CD14-positive monocyte (primary cell): ENCODE measurements at regions not wholly inside any gene's neighbourhood (a gene's known extent, or its start where the extent isn't known, plus 50 kb on each side); places are given as distances from the start of the nearest gene placed in this dataset.

Experiments used
- DNase-seq, 3 donors: peaks; one replicate each; pipeline ENCODE4 v3.0.0-alpha.2; 2011 to 2022
- H2AFZ ChIP-seq: 2 replicates; pipeline ENCODE4 v1.6.0; 2012; ENCODE audit warnings: mild to moderate bottlenecking, low read depth, low read length, inconsistent platforms; ENCODE audit not compliant: insufficient read depth, poor library complexity, severe bottlenecking
- H3K27ac ChIP-seq, 2 donors: 1 replicate in 1 of 2; 2 replicates in 1 of 2; pipeline ENCODE4 v1.5.1; 2012 to 2013; ENCODE audit warnings: low read length in 2 of 2, control low read depth in 1 of 2, inconsistent platforms in 1 of 2, low read depth in 1 of 2, mild to moderate bottlenecking in 1 of 2
- H3K27me3 ChIP-seq, 2 donors: one replicate each; pipeline versions ENCODE4 v1.6.0 to v1.6.1; 2011 to 2013; ENCODE audit warnings: low read length in 2 of 2; ENCODE audit not compliant: control insufficient read depth in 2 of 2, insufficient read depth in 2 of 2
- H3K36me3 ChIP-seq, 2 donors: replicated peaks in 1 of 2; 1 replicate in 1 of 2; 2 replicates in 1 of 2; pipeline versions ENCODE4 v1.5.1 to v1.6.1; 2012 to 2013; ENCODE audit warnings: low read length in 2 of 2, control low read depth in 1 of 2, inconsistent platforms in 1 of 2, mild to moderate bottlenecking in 1 of 2; ENCODE audit not compliant: insufficient read depth in 2 of 2, control insufficient read depth in 1 of 2
- H3K4me1 ChIP-seq, 2 donors: 1 replicate in 1 of 2; 2 replicates in 1 of 2; pipeline versions ENCODE4 v1.5.1 to v1.6.1; 2012 to 2013; ENCODE audit warnings: low read length in 2 of 2, control low read depth in 1 of 2, inconsistent platforms in 1 of 2, mild to moderate bottlenecking in 1 of 2, moderate library complexity in 1 of 2; ENCODE audit not compliant: insufficient read depth in 2 of 2, control insufficient read depth in 1 of 2
- H3K4me2 ChIP-seq: replicated peaks from 2 replicates; pipeline ENCODE3; 2012; ENCODE audit warnings: low read length, moderate library complexity, mild to moderate bottlenecking; ENCODE audit not compliant: poor library complexity, severe bottlenecking; ENCODE audit errors: extremely low read depth
- H3K4me3 ChIP-seq, 3 experiments: fragments of 200-600 bp in 1 of 3; sonication (generic) in 1 of 3; replicated peaks in 1 of 3; 1 replicate in 2 of 3; 2 replicates in 1 of 3; pipeline ENCODE4 v1.5.1; 2011 to 2013; ENCODE audit warnings: low read length in 3 of 3, mild to moderate bottlenecking in 3 of 3, control low read depth in 2 of 3, low read depth in 2 of 3, inconsistent platforms in 1 of 3, moderate library complexity in 1 of 3
- H3K79me2 ChIP-seq: 2 replicates; pipeline ENCODE4 v1.6.0; 2012; ENCODE audit warnings: mild to moderate bottlenecking, control low read depth, inconsistent platforms, low read length, moderate library complexity; ENCODE audit not compliant: insufficient read depth
- H3K9ac ChIP-seq: 2 replicates; pipeline ENCODE4 v1.6.0; 2017; ENCODE audit warnings: low read length, mild to moderate bottlenecking; ENCODE audit not compliant: insufficient read depth, poor library complexity, severe bottlenecking
- H3K9me3 ChIP-seq, 2 donors: replicated peaks in 1 of 2; 1 replicate in 1 of 2; 2 replicates in 1 of 2; pipeline versions ENCODE4 v1.5.1 to v1.6.1; 2012 to 2013; ENCODE audit warnings: low read length in 2 of 2, control low read depth in 1 of 2; ENCODE audit not compliant: control insufficient read depth in 1 of 2, insufficient read depth in 1 of 2
- H4K20me1 ChIP-seq: 2 replicates; pipeline ENCODE4 v1.6.0; 2012; ENCODE audit warnings: mild to moderate bottlenecking, low read length, control low read depth, moderate library complexity; ENCODE audit not compliant: insufficient read depth
- H3K27ac Mint-ChIP-seq, 7 donors: one replicate each; pipeline ENCODE4 v1.8.0; 2020; ENCODE audit warnings: mild to moderate bottlenecking in 7 of 7, mixed read lengths in 7 of 7, moderate library complexity in 6 of 7, inconsistent platforms in 2 of 7
- H3K27me3 Mint-ChIP-seq, 3 donors: one replicate each; pipeline ENCODE4 v1.8.0; 2021 to 2022; ENCODE audit warnings: low read depth in 3 of 3, mild to moderate bottlenecking in 3 of 3, mixed read lengths in 3 of 3, moderate library complexity in 3 of 3, inconsistent platforms in 1 of 3
- H3K36me3 Mint-ChIP-seq, 2 donors: one replicate each; pipeline ENCODE4 v1.8.0; 2020; ENCODE audit warnings: mixed read lengths in 2 of 2, inconsistent platforms in 1 of 2, mild to moderate bottlenecking in 1 of 2
- H3K4me1 Mint-ChIP-seq: one replicate; pipeline ENCODE4 v1.8.0; 2020; ENCODE audit warnings: mild to moderate bottlenecking, mixed read lengths
- H3K4me3 Mint-ChIP-seq, 2 donors: one replicate each; pipeline ENCODE4 v1.8.0; 2020; ENCODE audit warnings: mild to moderate bottlenecking in 2 of 2, mixed read lengths in 2 of 2, moderate library complexity in 1 of 2
- H3K9me3 Mint-ChIP-seq, 7 donors: one replicate each; pipeline ENCODE4 v1.8.0; 2020 to 2022; ENCODE audit warnings: mixed read lengths in 7 of 7, mild to moderate bottlenecking in 6 of 7, moderate library complexity in 6 of 7, inconsistent platforms in 2 of 7
- WGBS: methylation state at CpG from one replicate; pipeline ENCODE4 v1.1.5; 2013; ENCODE audit warnings: missing lambda C conversion rate; ENCODE audit not compliant: insufficient coverage; 5-methylcytosine and 5-hydroxymethylcytosine counted together
- intact Hi-C, 2 donors: fragments of 100-400 bp; cut with micrococcal nuclease; formaldehyde crosslinking; loops; one replicate each; pipeline versions ENCODE4 v1.15.0 to v1.15.1; 2023
- TF ChIP-seq, protein P1 (sequence below): fragments of 200-600 bp; IDR thresholded peaks from one replicate; pipeline ENCODE4 v1.8.0; 2022; ENCODE audit warnings: antibody characterized with exemption, mild to moderate bottlenecking

- peaks cover 0 to 13% (median 5%) of the 10 kb centered on the region in 3 donors for H3K27me3 Mint-ChIP-seq
- no peak overlapping the region for H3K27ac ChIP-seq
Observed at GRCh38 chr16:47887496-47887895, 268.3 kb downstream of the ABCC12 start.

DNA sequence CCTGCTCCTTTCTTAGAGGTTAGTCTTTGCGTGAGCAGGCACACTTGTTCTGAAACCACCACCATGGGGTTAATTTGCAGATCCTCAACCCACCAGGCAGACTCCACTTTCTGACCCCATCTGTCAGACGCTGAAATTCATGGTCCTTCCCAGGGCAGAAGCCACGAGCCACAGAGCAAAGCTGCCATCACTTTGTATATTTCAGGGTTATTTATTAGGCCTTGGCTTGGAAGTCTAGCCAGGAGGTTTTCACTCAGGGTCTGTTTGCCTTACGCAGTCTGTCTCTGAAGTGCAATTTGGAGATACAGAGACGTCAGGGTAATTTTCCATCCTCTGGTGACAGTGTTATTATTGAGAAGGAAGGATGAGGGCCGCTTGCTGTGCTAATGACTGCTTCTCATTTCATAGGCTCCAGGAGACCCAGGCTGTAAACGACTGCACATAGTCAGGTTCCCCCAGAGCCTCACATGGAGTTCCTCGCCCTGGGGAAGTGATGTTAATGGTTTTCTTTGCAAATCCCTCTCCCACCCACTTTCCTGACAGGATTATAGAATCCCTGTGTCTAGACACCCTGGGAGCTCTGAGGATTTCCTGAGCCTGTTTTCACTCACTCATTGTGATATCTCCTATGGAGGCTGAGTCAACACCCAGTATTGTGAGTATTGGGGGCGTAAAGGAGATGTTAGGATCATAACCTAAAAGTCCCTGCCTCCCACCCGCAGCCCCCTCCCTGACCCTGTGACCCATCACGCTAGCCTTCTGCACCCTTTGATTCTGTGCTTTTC is 269.0 kb downstream of the ABCC12 start:
- Histone ChIP-seq H3K4me1 (no peaks in the 10 kb centered on the region), H3K36me3 (no peaks in the 10 kb centered on the region), H3K27ac (no peak overlapping the region), H3K4me2 (no peak overlapping the region), H3K9me3 (no peaks in the 10 kb centered on the region), H3K4me3 (no peak overlapping the region), H3K27me3 (no peaks in the 10 kb centered on the region), H3K9ac (no peak overlapping the region), H3K79me2 (no peaks in the 10 kb centered on the region), H4K20me1 (no peaks in the 10 kb centered on the region), H2AFZ (no peak overlapping the region)
- TF ChIP-seq, protein P1, sequence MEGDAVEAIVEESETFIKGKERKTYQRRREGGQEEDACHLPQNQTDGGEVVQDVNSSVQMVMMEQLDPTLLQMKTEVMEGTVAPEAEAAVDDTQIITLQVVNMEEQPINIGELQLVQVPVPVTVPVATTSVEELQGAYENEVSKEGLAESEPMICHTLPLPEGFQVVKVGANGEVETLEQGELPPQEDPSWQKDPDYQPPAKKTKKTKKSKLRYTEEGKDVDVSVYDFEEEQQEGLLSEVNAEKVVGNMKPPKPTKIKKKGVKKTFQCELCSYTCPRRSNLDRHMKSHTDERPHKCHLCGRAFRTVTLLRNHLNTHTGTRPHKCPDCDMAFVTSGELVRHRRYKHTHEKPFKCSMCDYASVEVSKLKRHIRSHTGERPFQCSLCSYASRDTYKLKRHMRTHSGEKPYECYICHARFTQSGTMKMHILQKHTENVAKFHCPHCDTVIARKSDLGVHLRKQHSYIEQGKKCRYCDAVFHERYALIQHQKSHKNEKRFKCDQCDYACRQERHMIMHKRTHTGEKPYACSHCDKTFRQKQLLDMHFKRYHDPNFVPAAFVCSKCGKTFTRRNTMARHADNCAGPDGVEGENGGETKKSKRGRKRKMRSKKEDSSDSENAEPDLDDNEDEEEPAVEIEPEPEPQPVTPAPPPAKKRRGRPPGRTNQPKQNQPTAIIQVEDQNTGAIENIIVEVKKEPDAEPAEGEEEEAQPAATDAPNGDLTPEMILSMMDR, result no peak
- Mint-ChIP-seq H3K27me3 (peaks cover 0 to 13% (median 3%) of the 10 kb centered on the region in 3 donors), H3K9me3 (peaks cover 0 to 4% (median 2%) of the 10 kb centered on the region in 7 donors), H3K27ac (no peak overlapping the region), H3K36me3 (no peaks in the 10 kb centered on the region), H3K4me1 (no peaks in the 10 kb centered on the region), H3K4me3 (no peak overlapping the region)
- intact Hi-C loops, result no loop called here
- DNase-seq, result no peak
- 33% methylated on average over 5 of the region's 11 CpGs for WGBS

More at GRCh38 chr16:47887496-47887895, 268.3 kb downstream of the ABCC12 start:
- 32% methylated on average over 5 of the region's 5 CpGs for WGBS
- no peak overlapping the region for H3K4me2 ChIP-seq
- no peaks in the 10 kb centered on the region for H3K79me2 ChIP-seq
- H3K4me1 Mint-ChIP-seq, result no peaks in the 10 kb centered on the region
- no peak overlapping the region for H3K4me3 Mint-ChIP-seq
- intact Hi-C loops, result no loop called here
- no peak overlapping the region for H3K4me3 ChIP-seq
- DNase-seq, result no peak
- no peak overlapping the region for H3K9ac ChIP-seq
- no peak overlapping the region for H2AFZ ChIP-seq
- H4K20me1 ChIP-seq, result no peaks in the 10 kb centered on the region
- H3K9me3 ChIP-seq, result no peaks in the 10 kb centered on the region
- peak overlapping the region in 1 of 7 donors; percentile 71 for H3K27ac Mint-ChIP-seq
- TF ChIP-seq, protein P1, result no peak
- no peaks in the 10 kb centered on the region for H3K4me1 ChIP-seq
- peaks cover 0 to 5% (median 2%) of the 10 kb centered on the region in 7 donors for H3K9me3 Mint-ChIP-seq
- H3K27me3 ChIP-seq, result no peaks in the 10 kb centered on the region
- no peaks in the 10 kb centered on the region for H3K36me3 Mint-ChIP-seq
- no peaks in the 10 kb centered on the region for H3K36me3 ChIP-seq
